Smooth muscle cell (in vitro differentiated cells): ENCODE measurements at regions not wholly inside any gene's neighbourhood (a gene's known extent, or its start where the extent isn't known, plus 50 kb on each side); places are given as distances from the start of the nearest gene placed in this dataset.

Experiments used
- DNase-seq: peaks from one replicate; lab custom pipeline; 2025; ENCODE audit not compliant: unreplicated experiment; lab: John Stamatoyannopoulos, UW
- H2AFZ ChIP-seq: fragments of 200-600 bp; sonication (generic); 2 replicates; pipeline ENCODE4 v1.6.0; 2016; ENCODE audit warnings: antibody characterized with exemption, low read depth, mild to moderate bottlenecking
- H3F3A ChIP-seq: fragments of 200-600 bp; sonication (generic); 2 replicates; pipeline ENCODE4 v1.6.0; 2017; ENCODE audit warnings: antibody characterized with exemption, low read depth
- H3K27ac ChIP-seq: fragments of 200-600 bp; sonication (generic); 2 replicates; pipeline ENCODE4 v1.5.1; 2016; ENCODE audit warnings: low read depth, mild to moderate bottlenecking
- H3K27me3 ChIP-seq: fragments of 200-600 bp; sonication (generic); 2 replicates; pipeline ENCODE4 v1.6.1; 2016; ENCODE audit warnings: low read depth, mild to moderate bottlenecking
- H3K36me3 ChIP-seq: fragments of 200-600 bp; sonication (generic); 2 replicates; pipeline ENCODE4 v1.5.1; 2016; ENCODE audit warnings: low read depth
- H3K4me1 ChIP-seq: fragments of 200-600 bp; sonication (generic); 2 replicates; pipeline ENCODE4 v1.5.1; 2016; ENCODE audit warnings: low read depth
- H3K4me2 ChIP-seq: fragments of 200-600 bp; sonication (generic); 2 replicates; pipeline ENCODE4 v1.6.0; 2016; ENCODE audit warnings: mild to moderate bottlenecking
- H3K4me3 ChIP-seq: fragments of 200-600 bp; sonication (generic); 2 replicates; pipeline ENCODE4 v1.5.1; 2016; ENCODE audit warnings: mild to moderate bottlenecking
- H3K79me2 ChIP-seq: fragments of 200-600 bp; sonication (generic); 2 replicates; pipeline ENCODE4 v1.6.0; 2016; ENCODE audit warnings: low read depth, mild to moderate bottlenecking
- H3K9ac ChIP-seq: fragments of 200-600 bp; sonication (generic); 2 replicates; pipeline ENCODE4 v1.6.0; 2016; ENCODE audit warnings: low read depth
- H3K9me3 ChIP-seq: fragments of 200-600 bp; sonication (generic); replicated peaks from 2 replicates; pipeline ENCODE4 v1.5.1; 2016; ENCODE audit warnings: low read depth
- H4K20me1 ChIP-seq: fragments of 200-600 bp; sonication (generic); 2 replicates; pipeline ENCODE4 v1.6.0; 2016; ENCODE audit warnings: low read depth
- CTCF ChIP-seq: fragments of 200-600 bp; sonication (generic); IDR thresholded peaks from 2 replicates; pipeline ENCODE4 v1.5.1; 2017; ENCODE audit warnings: borderline replicate concordance, mild to moderate bottlenecking, antibody characterized with exemption; ENCODE audit not compliant: insufficient read depth, poor library complexity, severe bottlenecking
- WGBS: methylation state at CpG from one replicate; pipeline ENCODE4 v1.1.7; 2016; ENCODE audit warnings: low lambda C conversion rate; 5-methylcytosine and 5-hydroxymethylcytosine counted together

DNA sequence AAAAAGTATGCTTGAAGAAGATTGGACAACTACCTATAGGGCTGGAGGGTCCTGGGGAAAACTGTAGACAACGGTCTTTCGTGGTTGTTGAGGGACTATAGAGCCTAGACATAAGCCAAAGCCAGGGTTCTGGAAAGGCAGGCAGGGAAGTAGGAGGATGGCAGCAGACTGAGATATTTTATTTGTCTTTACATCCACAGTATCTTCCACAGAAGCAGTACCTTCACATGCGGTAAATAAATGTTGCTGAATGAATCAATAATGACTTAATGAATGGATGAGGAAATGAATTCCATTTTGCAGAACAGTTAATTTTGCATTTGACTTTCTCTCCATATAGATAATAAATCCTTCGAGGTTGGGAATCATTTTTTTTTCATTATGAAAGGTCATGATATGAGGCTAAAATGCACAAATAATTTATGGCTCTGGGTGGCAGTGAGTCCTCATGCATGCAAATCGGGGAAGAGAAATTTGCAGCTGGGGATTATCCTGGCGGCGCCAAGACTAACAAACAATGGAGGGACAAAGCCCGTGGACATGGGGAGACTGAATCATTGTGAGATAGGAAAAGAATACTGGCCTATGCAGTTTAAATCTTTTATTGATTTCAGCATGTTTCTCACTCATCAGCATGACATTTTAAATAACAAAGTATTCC lies 102.0 kb downstream of the ERCC5 start:
- Histone ChIP-seq H3K4me2 (no peak overlapping the region), H3K4me1 (peaks cover 4% of the 10 kb centered on the region), H3F3A (no peaks in the 10 kb centered on the region), H3K4me3 (no peak overlapping the region), H3K27ac (no peak overlapping the region), H4K20me1 (no peaks in the 10 kb centered on the region), H3K79me2 (no peaks in the 10 kb centered on the region), H3K9ac (no peak overlapping the region), H3K36me3 (no peaks in the 10 kb centered on the region), H3K9me3 (no peaks in the 10 kb centered on the region), H3K27me3 (peaks cover 25% of the 10 kb centered on the region), H2AFZ (no peak overlapping the region)
- WGBS: 87% methylated on average over 8 of the region's 8 CpGs
- DNase-seq: no peak
- no peak for TF ChIP-seq CTCF

GRCh38 chr13:102945886-102946285 lies 100.1 kb downstream of the ERCC5 start:
- no peak for TF ChIP-seq CTCF
- Histone ChIP-seq H3K9ac (no peak overlapping the region), H4K20me1 (no peaks in the 10 kb centered on the region), H3K4me1 (peaks cover 4% of the 10 kb centered on the region), H3K4me2 (no peak overlapping the region), H3K79me2 (no peaks in the 10 kb centered on the region), H3K4me3 (no peak overlapping the region), H3K36me3 (no peaks in the 10 kb centered on the region), H3F3A (no peaks in the 10 kb centered on the region), H3K27ac (no peak overlapping the region), H2AFZ (no peak overlapping the region), H3K27me3 (peaks cover 17% of the 10 kb centered on the region), H3K9me3 (no peaks in the 10 kb centered on the region)
- WGBS: 84% methylated on average over 4 of the region's 4 CpGs
- DNase-seq: no peak

DNA sequence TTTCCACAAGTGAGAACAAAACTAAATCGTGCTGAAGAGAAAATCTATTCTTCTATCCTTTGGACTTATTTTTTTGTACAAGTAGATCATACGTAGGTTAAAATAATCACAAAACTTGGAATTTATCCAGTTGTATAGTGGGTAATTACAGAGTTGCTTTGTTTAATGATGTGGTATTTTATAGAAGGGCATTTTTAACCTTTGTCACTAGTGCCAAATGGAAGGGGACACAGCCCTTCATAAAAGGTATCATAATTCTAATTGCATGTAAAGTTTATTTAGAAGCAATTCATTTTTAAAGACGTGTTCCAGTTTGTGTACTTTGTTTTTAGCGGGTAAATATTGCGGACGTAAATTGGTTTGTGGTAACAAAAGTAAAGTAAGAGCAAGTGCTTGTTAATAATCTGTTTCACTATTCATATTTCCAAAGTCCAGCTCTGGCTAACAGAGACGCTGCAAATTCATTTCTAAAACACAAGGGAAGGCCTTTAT lies 99.5 kb downstream of the ERCC5 start:
- Histone ChIP-seq H3K4me2 (no peak overlapping the region), H3K4me3 (no peak overlapping the region), H3K27me3 (peaks cover 17% of the 10 kb centered on the region), H3K9me3 (no peaks in the 10 kb centered on the region), H3K36me3 (no peaks in the 10 kb centered on the region), H3K9ac (no peak overlapping the region), H3F3A (no peaks in the 10 kb centered on the region), H3K79me2 (no peaks in the 10 kb centered on the region), H2AFZ (no peak overlapping the region), H4K20me1 (no peaks in the 10 kb centered on the region), H3K27ac (no peak overlapping the region), H3K4me1 (peaks cover 4% of the 10 kb centered on the region)
- no peak for TF ChIP-seq CTCF
- no peak for DNase-seq
- WGBS: 87% methylated on average over 7 of the region's 7 CpGs

DNA sequence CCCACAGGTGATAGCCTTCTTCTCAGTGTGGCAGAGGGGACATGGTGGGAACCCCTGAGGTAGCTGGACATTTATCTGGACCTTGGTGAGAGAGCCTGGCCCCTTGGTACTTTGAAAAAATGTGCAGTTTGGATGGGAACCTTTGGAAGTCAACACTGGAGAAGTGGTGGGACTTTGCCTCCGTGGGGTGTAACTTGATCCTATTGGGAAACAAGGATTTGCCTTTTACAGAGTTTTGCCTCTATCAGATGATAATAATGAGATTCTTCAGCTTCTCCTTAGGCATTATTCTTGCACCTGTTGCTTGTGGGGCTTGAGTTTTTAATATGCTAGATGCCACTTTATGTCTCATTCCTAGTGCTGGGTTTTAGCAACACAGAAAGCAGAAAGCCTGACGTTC lies 99.0 kb downstream of the ERCC5 start:
- Histone ChIP-seq H3F3A (no peaks in the 10 kb centered on the region), H3K27ac (no peak overlapping the region), H3K9me3 (no peaks in the 10 kb centered on the region), H3K4me2 (no peak overlapping the region), H3K9ac (no peak overlapping the region), H3K27me3 (peaks cover 17% of the 10 kb centered on the region), H2AFZ (no peak overlapping the region), H4K20me1 (no peaks in the 10 kb centered on the region), H3K79me2 (no peaks in the 10 kb centered on the region), H3K4me3 (no peak overlapping the region), H3K36me3 (no peaks in the 10 kb centered on the region), H3K4me1 (peaks cover 4% of the 10 kb centered on the region)
- TF ChIP-seq CTCF: no peak
- no peak for DNase-seq
- 79% methylated on average over 2 of the region's 2 CpGs for WGBS
